Breast epithelium (tissue), 3 donors: ENCODE measurements at regions not wholly inside any gene's neighbourhood (a gene's known extent, or its start where the extent isn't known, plus 50 kb on each side); places are given as distances from the start of the nearest gene placed in this dataset.

Experiments used
- POLR2A ChIP-seq: fragments of 450-650 bp; IDR thresholded peaks from one replicate; pipeline ENCODE4 v1.6.1; 2016; ENCODE audit warnings: antibody characterized with exemption, mild to moderate bottlenecking, moderate library complexity
- POLR2AphosphoS5 ChIP-seq, 3 donors: sonication (generic); formaldehyde crosslinking; IDR thresholded peaks; one replicate each; pipeline ENCODE4 v1.6.1; 2017; ENCODE audit warnings: antibody characterized with exemption in 3 of 3
- TF ChIP-seq, protein P1 (sequence below), 3 donors: fragments of 450-650 bp; IDR thresholded peaks; one replicate each; pipeline ENCODE4 v1.5.1; 2016 to 2017; ENCODE audit warnings: antibody characterized with exemption in 3 of 3, mild to moderate bottlenecking in 3 of 3, moderate library complexity in 3 of 3

DNA sequence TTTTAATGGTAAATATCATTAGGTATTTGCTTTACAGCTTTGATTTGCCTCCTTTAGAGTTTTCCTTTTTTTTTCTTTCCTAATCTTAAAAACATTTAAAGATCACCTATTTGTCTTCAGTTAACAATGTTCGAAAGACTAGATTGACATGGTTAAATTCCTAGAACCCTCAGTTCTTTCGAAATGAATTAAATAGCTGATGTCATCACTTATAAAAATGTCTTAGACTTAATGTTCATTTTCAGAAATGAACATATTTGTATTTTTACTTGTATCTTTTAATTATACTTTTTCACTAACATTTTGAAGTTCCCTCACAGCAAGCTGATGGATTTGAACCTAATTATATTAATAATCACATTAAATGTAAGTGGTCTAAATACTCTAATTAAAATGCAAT, 205.3 kb upstream of the IRX4 start:
- TF ChIP-seq, protein P1, sequence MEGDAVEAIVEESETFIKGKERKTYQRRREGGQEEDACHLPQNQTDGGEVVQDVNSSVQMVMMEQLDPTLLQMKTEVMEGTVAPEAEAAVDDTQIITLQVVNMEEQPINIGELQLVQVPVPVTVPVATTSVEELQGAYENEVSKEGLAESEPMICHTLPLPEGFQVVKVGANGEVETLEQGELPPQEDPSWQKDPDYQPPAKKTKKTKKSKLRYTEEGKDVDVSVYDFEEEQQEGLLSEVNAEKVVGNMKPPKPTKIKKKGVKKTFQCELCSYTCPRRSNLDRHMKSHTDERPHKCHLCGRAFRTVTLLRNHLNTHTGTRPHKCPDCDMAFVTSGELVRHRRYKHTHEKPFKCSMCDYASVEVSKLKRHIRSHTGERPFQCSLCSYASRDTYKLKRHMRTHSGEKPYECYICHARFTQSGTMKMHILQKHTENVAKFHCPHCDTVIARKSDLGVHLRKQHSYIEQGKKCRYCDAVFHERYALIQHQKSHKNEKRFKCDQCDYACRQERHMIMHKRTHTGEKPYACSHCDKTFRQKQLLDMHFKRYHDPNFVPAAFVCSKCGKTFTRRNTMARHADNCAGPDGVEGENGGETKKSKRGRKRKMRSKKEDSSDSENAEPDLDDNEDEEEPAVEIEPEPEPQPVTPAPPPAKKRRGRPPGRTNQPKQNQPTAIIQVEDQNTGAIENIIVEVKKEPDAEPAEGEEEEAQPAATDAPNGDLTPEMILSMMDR (IDR thresholded peaks at IDR 0.05) = no peak
- TF ChIP-seq POLR2A (no peak), POLR2AphosphoS5 (IDR thresholded peaks at IDR 0.05) (no peak)
